Naive thymus-derived CD4-positive, alpha-beta T cell (primary cell): ENCODE measurements at regions not wholly inside any gene's neighbourhood (a gene's known extent, or its start where the extent isn't known, plus 50 kb on each side); places are given as distances from the start of the nearest gene placed in this dataset.

Experiments used
- ATAC-seq: fragments of 150-1000 bp; cut with Tn5 transposase; 2 replicates; pipeline ENCODE4 v1.10.0; 2021; ENCODE audit warnings: mild to moderate bottlenecking, moderate library complexity
- CTCF ChIA-PET: fragments of 350-600 bp; sonication (Branson Sonifier 250); formaldehyde crosslinking; loops from one replicate; lab custom pipeline; 2021; ENCODE audit warnings: antibody characterized with exemption; lab: Charles Lee
- POLR2A ChIA-PET: fragments of 350-600 bp; sonication (Branson Sonifier 250); formaldehyde crosslinking; loops from one replicate; lab custom pipeline; 2021; ENCODE audit warnings: antibody characterized with exemption, inconsistent platforms; lab: Charles Lee
- DNase-seq, 9 donors: peaks; one replicate each; pipeline versions ENCODE4 v3.0.0 to v3.0.0-alpha.2; 2020 to 2022; ENCODE audit warnings: mixed read lengths in 1 of 9
- H3K27ac ChIP-seq: one replicate; pipeline ENCODE4 v1.7.0; 2013; ENCODE audit warnings: mild to moderate bottlenecking, low read depth, low read length, moderate library complexity
- H3K27me3 ChIP-seq, 2 donors: one replicate each; pipeline ENCODE4 v1.7.0; 2013; ENCODE audit warnings: low read length in 2 of 2, mild to moderate bottlenecking in 2 of 2, moderate library complexity in 2 of 2; ENCODE audit not compliant: control insufficient read depth in 2 of 2, insufficient read depth in 2 of 2
- H3K36me3 ChIP-seq, 3 experiments: 1 replicate in 2 of 3; 2 replicates in 1 of 3; pipeline ENCODE4 v1.7.0; 2013; ENCODE audit warnings: low read length in 3 of 3, mild to moderate bottlenecking in 3 of 3, moderate library complexity in 1 of 3; ENCODE audit not compliant: insufficient read depth in 3 of 3, control insufficient read depth in 2 of 3
- H3K4me1 ChIP-seq, 2 donors: one replicate each; pipeline ENCODE4 v1.7.0; 2013; ENCODE audit warnings: low read length in 2 of 2, mild to moderate bottlenecking in 2 of 2, moderate library complexity in 1 of 2; ENCODE audit not compliant: control insufficient read depth in 2 of 2, insufficient read depth in 2 of 2
- H3K4me3 ChIP-seq: 2 replicates; pipeline ENCODE4 v1.7.0; 2013; ENCODE audit warnings: mild to moderate bottlenecking, low read length
- H3K9me3 ChIP-seq, 3 experiments: 1 replicate in 2 of 3; 2 replicates in 1 of 3; pipeline ENCODE4 v1.7.0; 2013; ENCODE audit warnings: low read length in 3 of 3; ENCODE audit not compliant: control insufficient read depth in 2 of 3
- H3K27ac Mint-ChIP-seq, 9 donors: one replicate each; pipeline ENCODE4 v1.8.0; 2020 to 2022; ENCODE audit warnings: mixed read lengths in 9 of 9, mild to moderate bottlenecking in 8 of 9, moderate library complexity in 5 of 9, inconsistent platforms in 2 of 9
- H3K27me3 Mint-ChIP-seq, 5 donors: one replicate each; pipeline ENCODE4 v1.8.0; 2021 to 2022; ENCODE audit warnings: mixed read lengths in 5 of 5, mild to moderate bottlenecking in 1 of 5
- H3K36me3 Mint-ChIP-seq, 5 donors: one replicate each; pipeline ENCODE4 v1.8.0; 2020 to 2022; ENCODE audit warnings: mixed read lengths in 5 of 5, mild to moderate bottlenecking in 3 of 5, inconsistent platforms in 1 of 5
- H3K4me1 Mint-ChIP-seq, 7 donors: one replicate each; pipeline ENCODE4 v1.8.0; 2020 to 2022; ENCODE audit warnings: mixed read lengths in 7 of 7, mild to moderate bottlenecking in 3 of 7, inconsistent platforms in 1 of 7
- H3K4me3 Mint-ChIP-seq, 10 donors: one replicate each; pipeline ENCODE4 v1.8.0; 2020 to 2022; ENCODE audit warnings: mild to moderate bottlenecking in 10 of 10, mixed read lengths in 10 of 10, moderate library complexity in 6 of 10, inconsistent platforms in 2 of 10
- H3K9me3 Mint-ChIP-seq, 11 donors: one replicate each; pipeline ENCODE4 v1.8.0; 2020 to 2022; ENCODE audit warnings: mixed read lengths in 11 of 11, mild to moderate bottlenecking in 4 of 11, inconsistent platforms in 1 of 11, moderate library complexity in 1 of 11
- intact Hi-C, 2 donors: fragments of 100-400 bp; cut with micrococcal nuclease; formaldehyde crosslinking; loops; one replicate each; pipeline ENCODE4 v1.15.1; 2023

- H3K27me3 ChIP-seq = no peaks in the 10 kb centered on the region
- Mint-ChIP-seq H3K27ac (no peak overlapping the region), H3K36me3 (no peaks in the 10 kb centered on the region), H3K4me3 (no peak overlapping the region), H3K4me1 (peaks cover 0 to 11% (median 7%) of the 10 kb centered on the region in 7 donors), H3K9me3 (peaks cover 0 to 2% (median 0%) of the 10 kb centered on the region in 11 donors), H3K27me3 (peaks cover 1 to 19% (median 4%) of the 10 kb centered on the region in 5 donors)
- peaks cover 0 to 6% of the 10 kb centered on the region in 2 donors for H3K4me1 ChIP-seq
- no peak overlapping the region for H3K27ac ChIP-seq
- POLR2A ChIA-PET = no interaction called here
- no peaks in the 10 kb centered on the region for H3K9me3 ChIP-seq
- CTCF ChIA-PET = no interaction called here
- intact Hi-C loops = no loop called here
- H3K4me3 ChIP-seq = no peak overlapping the region
- no peak for ATAC-seq
- no peaks in the 10 kb centered on the region for H3K36me3 ChIP-seq
- DNase-seq = no peak
Observed at GRCh38 chr20:58078741-58079522, 149.5 kb downstream of the ANKRD60 start.

GRCh38 chr20:58077282-58077681, 151.2 kb downstream of the ANKRD60 start:
- ATAC-seq = no peak
- H3K4me3 ChIP-seq = no peak overlapping the region
- no peaks in the 10 kb centered on the region for H3K9me3 ChIP-seq
- no peak overlapping the region for H3K4me3 Mint-ChIP-seq
- H3K27ac ChIP-seq = no peak overlapping the region
- no peak overlapping the region for H3K27ac Mint-ChIP-seq
- H3K27me3 ChIP-seq = no peaks in the 10 kb centered on the region
- H3K4me1 Mint-ChIP-seq = peaks cover 0 to 15% (median 8%) of the 10 kb centered on the region in 7 donors
- peaks cover 0 to 6% of the 10 kb centered on the region in 2 donors for H3K4me1 ChIP-seq
- ChIA-PET POLR2A (no interaction called here), CTCF (no interaction called here)
- intact Hi-C loops = no loop called here
- peaks cover 0 to 2% (median 0%) of the 10 kb centered on the region in 11 donors for H3K9me3 Mint-ChIP-seq
- H3K36me3 Mint-ChIP-seq = no peaks in the 10 kb centered on the region
- no peaks in the 10 kb centered on the region for H3K36me3 ChIP-seq
- no peak for DNase-seq
- peaks cover 3 to 19% (median 13%) of the 10 kb centered on the region in 5 donors for H3K27me3 Mint-ChIP-seq

- DNase-seq = no peak
- no peak for ATAC-seq
- no peak overlapping the region for H3K4me3 ChIP-seq
- no peak overlapping the region for H3K4me3 Mint-ChIP-seq
- no peaks in the 10 kb centered on the region for H3K27me3 ChIP-seq
- peaks cover 0 to 2% (median 0%) of the 10 kb centered on the region in 11 donors for H3K9me3 Mint-ChIP-seq
- H3K27me3 Mint-ChIP-seq = peaks cover 0 to 20% (median 17%) of the 10 kb centered on the region in 5 donors
- CTCF ChIA-PET = no interaction called here
- H3K27ac ChIP-seq = no peak overlapping the region
- H3K9me3 ChIP-seq = no peaks in the 10 kb centered on the region
- H3K36me3 Mint-ChIP-seq = peaks cover 0 to 3% (median 0%) of the 10 kb centered on the region in 5 donors
- H3K4me1 ChIP-seq = peaks cover 0 to 6% of the 10 kb centered on the region in 2 donors
- POLR2A ChIA-PET = no interaction called here
- H3K4me1 Mint-ChIP-seq = peaks cover 0 to 15% (median 8%) of the 10 kb centered on the region in 7 donors
- no peaks in the 10 kb centered on the region for H3K36me3 ChIP-seq
- no peak overlapping the region for H3K27ac Mint-ChIP-seq
- intact Hi-C loops = no loop called here
Observed at GRCh38 chr20:58076405-58076804, 152.0 kb downstream of the ANKRD60 start.

- peaks cover 0 to 6% of the 10 kb centered on the region in 2 donors for H3K4me1 ChIP-seq
- no peaks in the 10 kb centered on the region for H3K36me3 ChIP-seq
- POLR2A ChIA-PET = no interaction called here
- Mint-ChIP-seq H3K27me3 (peaks cover 0 to 24% (median 21%) of the 10 kb centered on the region in 5 donors), H3K27ac (no peak overlapping the region), H3K4me3 (no peak overlapping the region), H3K4me1 (peaks cover 0 to 15% (median 8%) of the 10 kb centered on the region in 7 donors), H3K9me3 (peaks cover 0 to 2% (median 0%) of the 10 kb centered on the region in 11 donors), H3K36me3 (peaks cover 0 to 3% (median 0%) of the 10 kb centered on the region in 5 donors)
- CTCF ChIA-PET = no interaction called here
- DNase-seq (no peak), ATAC-seq (no peak)
- no peak overlapping the region for H3K27ac ChIP-seq
- H3K9me3 ChIP-seq = no peaks in the 10 kb centered on the region
- intact Hi-C loops = no loop called here
- no peak overlapping the region for H3K4me3 ChIP-seq
- no peaks in the 10 kb centered on the region for H3K27me3 ChIP-seq
Observed at GRCh38 chr20:58075586-58076345, 152.7 kb downstream of the ANKRD60 start.

GRCh38 chr20:58073945-58074856, 154.3 kb downstream of the ANKRD60 start:
- H3K9me3 Mint-ChIP-seq = peaks cover 0 to 2% (median 0%) of the 10 kb centered on the region in 11 donors
- Histone ChIP-seq H3K27ac (no peak overlapping the region), H3K27me3 (no peaks in the 10 kb centered on the region), H3K9me3 (no peaks in the 10 kb centered on the region), H3K36me3 (no peaks in the 10 kb centered on the region), H3K4me3 (no peak overlapping the region), H3K4me1 (peaks cover 0 to 6% of the 10 kb centered on the region in 2 donors)
- DNase-seq (no peak), ATAC-seq (no peak)
- CTCF ChIA-PET = interaction anchor here (0.6 kb wide), 1 partner anchor 478 kb away, joined by 3 read pairs; no protein-coding TSS in a partner anchor
- POLR2A ChIA-PET = no interaction called here
- peaks cover 0 to 3% (median 0%) of the 10 kb centered on the region in 5 donors for H3K36me3 Mint-ChIP-seq
- intact Hi-C loops = no loop called here
- H3K27me3 Mint-ChIP-seq = peaks cover 0 to 32% (median 26%) of the 10 kb centered on the region in 5 donors
- no peak overlapping the region for H3K4me3 Mint-ChIP-seq
- peaks cover 0 to 15% (median 8%) of the 10 kb centered on the region in 7 donors for H3K4me1 Mint-ChIP-seq
- no peak overlapping the region for H3K27ac Mint-ChIP-seq
